HCT116 (cell line): ENCODE measurements at regions not wholly inside any gene's neighbourhood (a gene's known extent, or its start where the extent isn't known, plus 50 kb on each side); places are given as distances from the start of the nearest gene placed in this dataset.
A peak's percentile ranks its signal among the peaks of the same experiment; 100 is the strongest.

Source experiments
- ATAC-seq: fragments of 200-7000 bp; cut with Tn5 transposase; 2 replicates; pipeline ENCODE4 v1.9.1; 2020; ENCODE audit warnings: mild to moderate bottlenecking, moderate library complexity
- BruUV-seq: library from RNA; stranded (reverse); fragments of 400-500 nt; replicated peaks from 2 replicates; lab custom pipeline; 2021; lab: Mats Ljungman, UMichigan
- CTCF ChIA-PET: fragments of 300-600 bp; sonication (Branson Sonifier 250); formaldehyde crosslinking; loops from one replicate; lab custom pipeline; 2021; ENCODE audit warnings: antibody characterized with exemption; lab: Charles Lee
- POLR2A ChIA-PET: fragments of 300-600, 350-600 bp; sonication (Branson Sonifier 250); formaldehyde crosslinking; loops from one replicate; lab custom pipeline; 2021; ENCODE audit warnings: antibody characterized with exemption; lab: Charles Lee
- RAD21 ChIA-PET, 2 experiments: fragments of 300-600 bp; sonication (Branson Sonifier 250); formaldehyde crosslinking; loops; one replicate each; lab custom pipeline; 2023; ENCODE audit warnings: low total read pairs in 2 of 2; ENCODE audit not compliant: uncharacterized antibody in 2 of 2, unreplicated experiment in 2 of 2, low non-redundant PET in 1 of 2; lab: Charles Lee
- DNase-seq: peaks from one replicate; pipeline ENCODE4 v3.0.0-alpha.2; 2010; ENCODE audit warnings: low read depth, low spot score
- H2AFZ ChIP-seq: fragments of 200-600 bp; shearing (Covaris generic), sonication (generic); 2 replicates; pipeline ENCODE4 v1.6.1; 2017; ENCODE audit warnings: low read depth, mixed run types, mixed read lengths, antibody characterized with exemption, low read length; ENCODE audit not compliant: poor library complexity, severe bottlenecking
- H3K27ac ChIP-seq: 2 replicates; pipeline ENCODE4 v1.5.1; 2012; ENCODE audit warnings: low read depth, low read length
- H3K27me3 ChIP-seq: fragments of 200-600 bp; sonication (generic); 2 replicates; pipeline ENCODE4 v1.6.1; 2016; ENCODE audit warnings: mixed run types, low read length, mixed read lengths; ENCODE audit not compliant: insufficient read depth
- H3K36me3 ChIP-seq, 2 experiments: fragments of 200-500 bp in 1 of 2; fragments of 200-600 bp in 1 of 2; sonication (Bioruptor generic) in 1 of 2; sonication (generic) in 1 of 2; 2 replicates each; pipeline versions ENCODE4 v1.5.1 to v1.6.1; 2014 to 2016; ENCODE audit warnings: low read length in 2 of 2, inconsistent platforms in 1 of 2, mixed read lengths in 1 of 2, mixed run types in 1 of 2; ENCODE audit not compliant: insufficient read depth in 2 of 2, control insufficient read depth in 1 of 2
- H3K4me1 ChIP-seq, 2 experiments: fragments of 200-600 bp in 1 of 2; sonication (generic) in 1 of 2; 2 replicates each; pipeline versions ENCODE4 v1.5.1 to v1.6.1; 2012 to 2017; ENCODE audit warnings: low read length in 2 of 2, inconsistent platforms in 1 of 2, mild to moderate bottlenecking in 1 of 2, mixed read lengths in 1 of 2, mixed run types in 1 of 2, moderate library complexity in 1 of 2; ENCODE audit not compliant: insufficient read depth in 2 of 2, control insufficient read depth in 1 of 2
- H3K4me2 ChIP-seq: fragments of 200-600 bp; sonication (generic); 2 replicates; pipeline ENCODE4 v1.6.1; 2017; ENCODE audit warnings: mixed run types, low read length, mixed read lengths
- H3K4me3 ChIP-seq, 2 experiments: fragments of 200-600 bp in 1 of 2; sonication (generic) in 1 of 2; replicated peaks in 1 of 2; 2 replicates each; pipeline ENCODE4 v1.5.1; 2011 to 2016; ENCODE audit warnings: low read length in 2 of 2, control low read depth in 1 of 2, low read depth in 1 of 2, mild to moderate bottlenecking in 1 of 2, mixed read lengths in 1 of 2, mixed run types in 1 of 2
- H3K79me2 ChIP-seq: fragments of 200-600 bp; sonication (generic); 2 replicates; pipeline ENCODE4 v1.6.1; 2017; ENCODE audit warnings: mild to moderate bottlenecking, mixed run types, low read length, moderate library complexity, mixed read lengths; ENCODE audit not compliant: insufficient read depth
- H3K9ac ChIP-seq: fragments of 200-600 bp; sonication (generic); 2 replicates; pipeline ENCODE4 v1.6.1; 2016; ENCODE audit warnings: low read length, mixed read lengths
- H3K9me2 ChIP-seq: fragments of 200-600 bp; sonication (generic), shearing (Covaris generic); 2 replicates; pipeline ENCODE4 v1.6.1; 2017; ENCODE audit warnings: mixed run types, mild to moderate bottlenecking, moderate library complexity; ENCODE audit not compliant: insufficient read depth
- H3K9me3 ChIP-seq, 2 experiments: fragments of 200-500 bp in 1 of 2; fragments of 200-600 bp in 1 of 2; sonication (Bioruptor generic) in 1 of 2; sonication (generic) in 1 of 2; 2 replicates each; pipeline ENCODE4 v1.6.1; 2014 to 2017; ENCODE audit warnings: low read length in 2 of 2, mixed read lengths in 2 of 2, inconsistent platforms in 1 of 2, low read depth in 1 of 2, mild to moderate bottlenecking in 1 of 2, mixed run types in 1 of 2, moderate library complexity in 1 of 2; ENCODE audit not compliant: control insufficient read depth in 1 of 2, insufficient read depth in 1 of 2
- H4K20me1 ChIP-seq: fragments of 200-600 bp; sonication (generic), shearing (Covaris generic); 2 replicates; pipeline ENCODE4 v1.6.1; 2017; ENCODE audit warnings: mixed run types, mild to moderate bottlenecking, moderate library complexity; ENCODE audit not compliant: insufficient read depth
- ATF3 ChIP-seq: IDR thresholded peaks from 2 replicates; pipeline ENCODE4 v1.6.1; 2012
- CEBPB ChIP-seq: IDR thresholded peaks from 2 replicates; pipeline ENCODE4 v1.6.1; 2012; ENCODE audit warnings: low read depth
- EGR1 ChIP-seq: IDR thresholded peaks from 2 replicates; pipeline ENCODE4 v1.6.1; 2012; ENCODE audit warnings: low read depth
- ELF1 ChIP-seq: IDR thresholded peaks from 2 replicates; pipeline ENCODE4 v1.6.1; 2012; ENCODE audit warnings: low read depth, borderline replicate concordance
- EZH2 ChIP-seq: fragments of 200-600 bp; sonication (generic); IDR thresholded peaks from 2 replicates; pipeline ENCODE4 v1.6.1; 2017; ENCODE audit warnings: antibody characterized with exemption, mixed run types
- EZH2phosphoT487 ChIP-seq: fragments of 200-600 bp; IDR thresholded peaks from 2 replicates; pipeline ENCODE4 v1.6.1; 2018; ENCODE audit warnings: antibody characterized with exemption, borderline replicate concordance
- FOSL1 ChIP-seq: IDR thresholded peaks from 2 replicates; pipeline ENCODE4 v1.6.1; 2012; ENCODE audit warnings: low read depth
- JUND ChIP-seq: IDR thresholded peaks from 2 replicates; pipeline ENCODE4 v1.6.1; 2012
- POLR2A ChIP-seq: IDR thresholded peaks from 2 replicates; pipeline ENCODE4 v1.7.0; 2011; ENCODE audit warnings: borderline replicate concordance; ENCODE audit not compliant: insufficient read depth, insufficient read length; ENCODE audit errors: extremely low read depth
- POLR2AphosphoS5 ChIP-seq: IDR thresholded peaks from 2 replicates; pipeline ENCODE4 v1.6.1; 2011; ENCODE audit warnings: mild to moderate bottlenecking, low read depth, low read length, moderate library complexity
- RAD21 ChIP-seq: IDR thresholded peaks from 2 replicates; pipeline ENCODE4 v1.6.1; 2012; ENCODE audit warnings: low read depth, mild to moderate bottlenecking
- REST ChIP-seq: IDR thresholded peaks from 2 replicates; pipeline ENCODE4 v1.6.1; 2012; ENCODE audit warnings: low read depth
- SIN3A ChIP-seq: IDR thresholded peaks from 2 replicates; pipeline ENCODE4 v1.6.1; 2012; ENCODE audit warnings: low read depth
- SP1 ChIP-seq: IDR thresholded peaks from 2 replicates; pipeline ENCODE4 v1.6.1; 2012; ENCODE audit warnings: low read depth
- TCF7L2 ChIP-seq: IDR thresholded peaks from 2 replicates; pipeline ENCODE4 v1.7.0; 2011; ENCODE audit warnings: borderline replicate concordance, inconsistent platforms; ENCODE audit not compliant: insufficient read depth, insufficient read length; ENCODE audit errors: extremely low read depth
- YY1 ChIP-seq: IDR thresholded peaks from 2 replicates; pipeline ENCODE4 v1.6.1; 2011; ENCODE audit warnings: low read length, low read depth, moderate library complexity, mild to moderate bottlenecking; ENCODE audit not compliant: insufficient replicate concordance; ENCODE audit errors: extremely low read depth
- ZBTB33 ChIP-seq: IDR thresholded peaks from 2 replicates; pipeline ENCODE4 v1.6.1; 2011; ENCODE audit warnings: mild to moderate bottlenecking, low read length, moderate library complexity; ENCODE audit not compliant: insufficient replicate concordance; ENCODE audit errors: extremely low read depth
- intact Hi-C: fragments of 100-400 bp; cut with micrococcal nuclease; formaldehyde crosslinking; loops from 2 replicates; pipeline ENCODE4 v1.10.0; 2022

- TF ChIP-seq ELF1 (no peak), CEBPB (no peak), EGR1 (no peak), RAD21 (peak; percentile 95), ATF3 (peak; percentile 14; the same call in 1 of the 2 replicates), TCF7L2 (no peak), REST (no peak), JUND (peak; percentile 49), EZH2phosphoT487 (no peak), POLR2AphosphoS5 (no peak)
Measured at GRCh38 chr20:9978397-9979004, 56.3 kb upstream of the ANKEF1 start (continued).

- ChIA-PET POLR2A (interaction anchor here (1.8 kb wide), 2 partner anchors 114 to 361 kb away, joined by 4 to 6 read pairs; no protein-coding TSS in a partner anchor), CTCF (interaction anchor here (0.9 to 4.6 kb wide), 21 partner anchors 11 to 1566 kb away, joined by 3 to 52 read pairs (median 4); partner anchors contain the start of genes ANKEF1 and MKKS), RAD21 (interaction anchor here (0.5 to 1.9 kb wide), 11 partner anchors 32 to 457 kb away, joined by 3 to 15 read pairs (median 4); partner anchors contain the start of genes MKKS (in 1 of the 2), PAK5 (in 1 of the 2) and SLX4IP (in 1 of the 2))
- Histone ChIP-seq H3K27me3 (no peaks in the 10 kb centered on the region), H3K4me2 (peak overlapping the region; percentile 40), H3K79me2 (no peaks in the 10 kb centered on the region), H3K9me2 (no peaks in the 10 kb centered on the region), H3K27ac (peak overlapping the region; percentile 60), H3K9ac (no peak overlapping the region), H3K36me3 (no peaks in the 10 kb centered on the region), H3K9me3 (no peaks in the 10 kb centered on the region), H4K20me1 (no peaks in the 10 kb centered on the region), H2AFZ (peak overlapping the region; percentile 73), H3K4me1 (peaks cover 17 to 19% of the 10 kb centered on the region in 2 experiments; a peak in 2 of 4 replicates), H3K4me3 (peak overlapping the region in 1 of 2 experiments; percentile 23; a peak in 1 of 4 replicates)
- no TSS peak for BruUV-seq
- DNase-seq = peak; percentile 80
- ATAC-seq = peak; percentile 83
- intact Hi-C loops = loop anchor here (1.0 to 5.0 kb wide), 7 partner anchors 113 to 1567 kb away; partner anchors contain the start of gene JAG1
- no peak for TF ChIP-seq EZH2
- peak; percentile 23; the same call in 1 of the 2 replicates for TF ChIP-seq ELF1
- TF ChIP-seq TCF7L2 = peak; percentile 96
- TF ChIP-seq RAD21 = no peak
- no peak for TF ChIP-seq POLR2A
- TF ChIP-seq EGR1 = no peak
- peak; percentile 69 for TF ChIP-seq SIN3A
- TF ChIP-seq ZBTB33 = no peak
- no peak for TF ChIP-seq ATF3
- peak; percentile 87 for TF ChIP-seq JUND
- TF ChIP-seq YY1 = no peak
- TF ChIP-seq SP1 = peak; percentile 80
- TF ChIP-seq CEBPB = peak; percentile 94
- peak; percentile 74 for TF ChIP-seq FOSL1
Measured at GRCh38 chr20:9977629-9978028, 57.2 kb upstream of the ANKEF1 start.
